Prostate gland (tissue), 2 donors: ENCODE measurements at regions not wholly inside any gene's neighbourhood (a gene's known extent, or its start where the extent isn't known, plus 50 kb on each side); places are given as distances from the start of the nearest gene placed in this dataset.

Source experiments
- CTCF ChIP-seq, 4 experiments: fragments of 200-600 bp in 2 of 4; fragments of 450-650 bp in 2 of 4; sonication (generic) in 2 of 4; IDR thresholded peaks; 1 replicate in 3 of 4; 2 replicates in 1 of 4; pipeline ENCODE4 v1.5.1; 2016 to 2019; ENCODE audit warnings: antibody characterized with exemption in 4 of 4, mild to moderate bottlenecking in 2 of 4, moderate library complexity in 2 of 4
- POLR2A ChIP-seq: fragments of 450-650 bp; IDR thresholded peaks from one replicate; pipeline ENCODE4 v1.6.1; 2016; ENCODE audit warnings: antibody characterized with exemption, mild to moderate bottlenecking
- POLR2AphosphoS5 ChIP-seq: sonication (generic); formaldehyde crosslinking; IDR thresholded peaks from one replicate; pipeline ENCODE4 v1.6.1; 2017; ENCODE audit warnings: antibody characterized with exemption

GRCh38 chr5:167993771-167994170, 297.7 kb upstream of the WWC1 start:
- TF ChIP-seq CTCF (IDR thresholded peaks at IDR 0.05) (no peak), POLR2AphosphoS5 (no peak), POLR2A (no peak)
